HG03280 (cell line): ENCODE measurements at regions not wholly inside any gene's neighbourhood (a gene's known extent, or its start where the extent isn't known, plus 50 kb on each side); places are given as distances from the start of the nearest gene placed in this dataset.
"Not testable (repeated sequence)": the region's sequence is repeated elsewhere in the genome, so short reads cannot be mapped to it uniquely, and the experiment has no call there.

Experiments used
- ATAC-seq: cut with Tn5 transposase; IDR thresholded peaks from one replicate; pipeline ENCODE4 v1.9.1; 2021; ENCODE audit warnings: mild to moderate bottlenecking, moderate library complexity; ENCODE audit not compliant: unreplicated experiment

- no peak for ATAC-seq
Observed at GRCh38 chr15:98263787-98264186, 303.3 kb downstream of the ARRDC4 start.

GRCh38 chr15:98266295-98266694 is 305.8 kb downstream of the ARRDC4 start:
- no peak for ATAC-seq

- no peak for ATAC-seq
Observed at GRCh38 chr15:98268163-98268562, 307.7 kb downstream of the ARRDC4 start.

- ATAC-seq = no peak
Observed at GRCh38 chr15:98272625-98273024, 312.1 kb downstream of the ARRDC4 start.

GRCh38 chr15:98276018-98276417 is 315.5 kb downstream of the ARRDC4 start:
- no peak for ATAC-seq

- ATAC-seq = no peak
Observed at GRCh38 chr15:98277602-98278001, 317.1 kb downstream of the ARRDC4 start.

GRCh38 chr15:98280284-98280975 is 319.9 kb downstream of the ARRDC4 start:
- ATAC-seq = no peak

GRCh38 chr15:98281130-98281529 is 320.6 kb downstream of the ARRDC4 start:
- no peak for ATAC-seq

GRCh38 chr15:98282656-98283332 is 322.3 kb downstream of the ARRDC4 start:
- no peak for ATAC-seq

GRCh38 chr15:98286200-98286599 is 325.7 kb downstream of the ARRDC4 start:
- no peak for ATAC-seq

GRCh38 chr15:98286831-98287230 is 326.3 kb downstream of the ARRDC4 start:
- ATAC-seq = no peak

- no peak for ATAC-seq
Observed at GRCh38 chr15:98288091-98288590, 327.6 kb downstream of the ARRDC4 start.

- ATAC-seq = no peak
Observed at GRCh38 chr15:98289747-98290146, 329.2 kb downstream of the ARRDC4 start.

GRCh38 chr15:98292442-98293240 is 332.1 kb downstream of the ARRDC4 start:
- ATAC-seq = no peak

- no peak for ATAC-seq
Observed at GRCh38 chr15:98294126-98294525, 333.6 kb downstream of the ARRDC4 start.

- not testable (repeated sequence) for ATAC-seq
Observed at GRCh38 chr15:98295101-98295759, 334.7 kb downstream of the ARRDC4 start.

GRCh38 chr15:98296653-98297052 is 336.1 kb downstream of the ARRDC4 start:
- ATAC-seq = no peak

GRCh38 chr15:98304371-98304770 is 343.9 kb downstream of the ARRDC4 start:
- no peak for ATAC-seq

GRCh38 chr15:98308117-98308516 is 340.2 kb upstream of the IGF1R start:
- ATAC-seq = no peak

- ATAC-seq = peak; percentile 76
Observed at GRCh38 chr15:98311566-98312188, 336.7 kb upstream of the IGF1R start.

GRCh38 chr15:98312913-98313312 is 335.4 kb upstream of the IGF1R start:
- no peak for ATAC-seq
